GM12878 (cell line): ENCODE measurements at regions not wholly inside any gene's neighbourhood (a gene's known extent, or its start where the extent isn't known, plus 50 kb on each side); places are given as distances from the start of the nearest gene placed in this dataset.

Experiments
- ATAC-seq: fragments of 200-7000 bp; cut with Tn5 transposase; 3 replicates; pipeline ENCODE4 v1.9.1; 2020; ENCODE audit warnings: mild to moderate bottlenecking, moderate library complexity
- BruUV-seq: library from RNA; stranded (reverse); fragments of 400-500 nt; replicated peaks from 2 replicates; lab custom pipeline; 2021; lab: Mats Ljungman, UMichigan
- CTCF ChIA-PET: fragments of 300-600 bp; sonication (Branson Sonifier 250); formaldehyde crosslinking; extraction: SDS; loops from one replicate; lab custom pipeline; 2021; ENCODE audit warnings: inconsistent platforms; lab: Yijun Ruan, JAX
- POLR2A ChIA-PET: fragments of 350-600 bp; formaldehyde crosslinking; extraction: SDS; loops from one replicate; lab custom pipeline; 2021; ENCODE audit warnings: inconsistent platforms; lab: Charles Lee
- RAD21 ChIA-PET: fragments of 300-600 bp; sonication (Branson Sonifier 250); formaldehyde crosslinking; loops from one replicate; lab custom pipeline; 2023; ENCODE audit warnings: antibody characterized with exemption; ENCODE audit not compliant: unreplicated experiment; lab: Charles Lee
- SMC1A ChIA-PET: fragments of 300-600 bp; sonication (Branson Sonifier 250); formaldehyde crosslinking; loops from one replicate; lab custom pipeline; 2023; ENCODE audit not compliant: unreplicated experiment, uncharacterized antibody; lab: Charles Lee
- DNase-seq: peaks from one replicate; pipeline ENCODE4 v3.0.0-alpha.2; 2011; ENCODE audit warnings: low read depth, low spot score
- FAIRE-seq: peaks from 3 replicates; lab custom pipeline; 2011; peaks lifted over from hg19 to GRCh38; lab: Jason Lieb, UNC
- H2AFZ ChIP-seq: 2 replicates; pipeline ENCODE4 v1.6.0; 2011; ENCODE audit warnings: low read depth, low read length, control low read depth; ENCODE audit not compliant: control insufficient read depth
- H3K27ac ChIP-seq: 2 replicates; pipeline ENCODE4 v1.5.1; 2011; ENCODE audit warnings: control low read depth; ENCODE audit not compliant: control insufficient read depth, insufficient read depth
- H3K27me3 ChIP-seq, 2 experiments: replicated peaks in 1 of 2; 2 replicates each; pipeline versions ENCODE4 v1.6.0 to v1.6.1; 2011; ENCODE audit warnings: low read length in 1 of 2; ENCODE audit not compliant: control insufficient read depth in 2 of 2, insufficient read depth in 2 of 2
- H3K36me3 ChIP-seq, 2 experiments: 2 replicates each; pipeline ENCODE4 v1.5.1; 2011; ENCODE audit warnings: low read length in 1 of 2; ENCODE audit not compliant: control insufficient read depth in 2 of 2, insufficient read depth in 2 of 2
- H3K4me1 ChIP-seq: 2 replicates; pipeline ENCODE4 v1.6.1; 2011; ENCODE audit warnings: mild to moderate bottlenecking, low read length, moderate library complexity, mixed read lengths; ENCODE audit not compliant: control insufficient read depth, insufficient read depth
- H3K4me2 ChIP-seq: 2 replicates; pipeline ENCODE4 v1.6.0; 2011; ENCODE audit warnings: control low read depth; ENCODE audit not compliant: control insufficient read depth, insufficient read depth
- H3K4me3 ChIP-seq: fragments of 200-600 bp; sonication (generic); 2 replicates; pipeline ENCODE4 v1.5.1; 2016
- H3K79me2 ChIP-seq: 2 replicates; pipeline ENCODE4 v1.6.0; 2011; ENCODE audit warnings: low read length; ENCODE audit not compliant: control insufficient read depth, insufficient read depth
- H3K9ac ChIP-seq: 2 replicates; pipeline ENCODE4 v1.8.0; 2011; ENCODE audit warnings: low read length, control low read depth, mixed read lengths; ENCODE audit not compliant: control insufficient read depth, insufficient read depth
- H3K9me3 ChIP-seq: replicated peaks from 3 replicates; pipeline ENCODE4 v1.5.1; 2011; ENCODE audit warnings: mild to moderate bottlenecking, low read length; ENCODE audit not compliant: control insufficient read depth, insufficient read depth
- H4K20me1 ChIP-seq: 2 replicates; pipeline ENCODE4 v1.6.0; 2011; ENCODE audit not compliant: control insufficient read depth, insufficient read depth
- ASH2L ChIP-seq: fragments of 300-600, 200-600 bp; sonication (generic); IDR thresholded peaks from 2 replicates; pipeline ENCODE4 v1.6.1; 2017; ENCODE audit warnings: low read depth, mild to moderate bottlenecking, borderline replicate concordance
- ATF2 ChIP-seq: IDR thresholded peaks from 2 replicates; pipeline ENCODE4 v1.6.1; 2012; ENCODE audit warnings: low read length, inconsistent platforms
- CBX5 ChIP-seq: sonication (generic); IDR thresholded peaks from 2 replicates; pipeline ENCODE4 v1.6.1; 2016; ENCODE audit warnings: low read depth, moderate library complexity, mild to moderate bottlenecking, inconsistent platforms
- HDAC2 ChIP-seq: fragments of 200-600 bp; sonication (generic); IDR thresholded peaks from 2 replicates; pipeline ENCODE4 v1.6.1; 2017
- KLF5 ChIP-seq: fragments of 450-650 bp; IDR thresholded peaks from 2 replicates; pipeline ENCODE4 v1.6.1; 2014; ENCODE audit warnings: mild to moderate bottlenecking; ENCODE audit not compliant: partially characterized antibody
- PBX3 ChIP-seq: IDR thresholded peaks from 2 replicates; pipeline ENCODE4 v1.6.1; 2011; ENCODE audit warnings: mild to moderate bottlenecking, low read depth, low read length, moderate library complexity; ENCODE audit not compliant: insufficient replicate concordance
- RAD51 ChIP-seq: fragments of 450-650 bp; IDR thresholded peaks from 2 replicates; pipeline ENCODE4 v1.6.1; 2016; ENCODE audit warnings: moderate library complexity, mild to moderate bottlenecking, inconsistent platforms
- RBBP5 ChIP-seq: fragments of 200-600 bp; sonication (generic); conservative IDR thresholded peaks from 2 replicates; pipeline ENCODE4 v1.6.1; 2016
- SMAD5 ChIP-seq: IDR thresholded peaks from 2 replicates; pipeline ENCODE4 v1.6.1; 2016; ENCODE audit warnings: antibody characterized with exemption, low read depth
- SP1 ChIP-seq: IDR thresholded peaks from one replicate; pipeline ENCODE4 v1.6.1; 2011; ENCODE audit warnings: low read depth, low read length
- ZNF622 ChIP-seq: fragments of 450-650 bp; IDR thresholded peaks from 2 replicates; pipeline ENCODE4 v1.6.1; 2017; ENCODE audit warnings: mild to moderate bottlenecking, inconsistent platforms
- WGBS: methylation state at CpG from one replicate; pipeline ENCODE4 v1.1.6; 2016; ENCODE audit warnings: low lambda C conversion rate; ENCODE audit not compliant: insufficient replicate concordance, insufficient coverage; ENCODE audit errors: missing lambda C conversion rate; 5-methylcytosine and 5-hydroxymethylcytosine counted together
- in situ Hi-C: fragments of 300-500 bp; cut with MboI; formaldehyde crosslinking; loops from 9 replicates; pipeline ENCODE4 v1.14.3; 2018; ENCODE audit warnings: mixed read lengths
- intact Hi-C: fragments of 100-400 bp; cut with micrococcal nuclease; formaldehyde crosslinking; loops from one replicate; pipeline ENCODE4 v1.14.2; 2022; ENCODE audit not compliant: unreplicated experiment

- no peak overlapping the region for H3K9ac ChIP-seq
- H3K27ac ChIP-seq, result no peak overlapping the region
- no peaks in the 10 kb centered on the region for H3K79me2 ChIP-seq
- TF ChIP-seq ASH2L, result no peak
- TF ChIP-seq KLF5, result no peak
- no peak for TF ChIP-seq ZNF622
- no peak for TF ChIP-seq HDAC2
- TF ChIP-seq RAD51, result no peak
- TF ChIP-seq ATF2, result no peak
- no peak for TF ChIP-seq CBX5
- TF ChIP-seq RBBP5, result no peak
- no peak for TF ChIP-seq SMAD5
- no peak for TF ChIP-seq PBX3
- TF ChIP-seq SP1, result no peak
- ATAC-seq, result no peak
- no peaks in the 10 kb centered on the region for H3K36me3 ChIP-seq
- ChIA-PET CTCF (no interaction called here), RAD21 (no interaction called here), SMC1A (no interaction called here), POLR2A (no interaction called here)
- no peak overlapping the region for H3K4me2 ChIP-seq
- BruUV-seq, result no TSS peak
- H3K4me1 ChIP-seq, result no peaks in the 10 kb centered on the region
- FAIRE-seq, result no peak
- no peaks in the 10 kb centered on the region; the same call in 2 of the 3 replicates for H3K9me3 ChIP-seq
- H3K27me3 ChIP-seq, result peaks cover 1 to 3% of the 10 kb centered on the region in 2 experiments; a peak in 2 of 4 replicates
- DNase-seq, result no peak
- no peak overlapping the region for H3K4me3 ChIP-seq
- 46% methylated on average over 5 of the region's 5 CpGs for WGBS
- H2AFZ ChIP-seq, result no peak overlapping the region
- no peaks in the 10 kb centered on the region for H4K20me1 ChIP-seq
- in situ Hi-C loops, result no loop called here
- intact Hi-C loops, result no loop called here
Measured at GRCh38 chr11:130622141-130622542, 173.7 kb downstream of the ADAMTS15 start.
